Smooth muscle cell (in vitro differentiated cells): ENCODE measurements at regions not wholly inside any gene's neighbourhood (a gene's known extent, or its start where the extent isn't known, plus 50 kb on each side); places are given as distances from the start of the nearest gene placed in this dataset.

Source experiments
- DNase-seq: peaks from one replicate; lab custom pipeline; 2025; ENCODE audit not compliant: unreplicated experiment; lab: John Stamatoyannopoulos, UW
- H2AFZ ChIP-seq: fragments of 200-600 bp; sonication (generic); 2 replicates; pipeline ENCODE4 v1.6.0; 2016; ENCODE audit warnings: antibody characterized with exemption, low read depth, mild to moderate bottlenecking
- H3F3A ChIP-seq: fragments of 200-600 bp; sonication (generic); 2 replicates; pipeline ENCODE4 v1.6.0; 2017; ENCODE audit warnings: antibody characterized with exemption, low read depth
- H3K27ac ChIP-seq: fragments of 200-600 bp; sonication (generic); 2 replicates; pipeline ENCODE4 v1.5.1; 2016; ENCODE audit warnings: low read depth, mild to moderate bottlenecking
- H3K27me3 ChIP-seq: fragments of 200-600 bp; sonication (generic); 2 replicates; pipeline ENCODE4 v1.6.1; 2016; ENCODE audit warnings: low read depth, mild to moderate bottlenecking
- H3K36me3 ChIP-seq: fragments of 200-600 bp; sonication (generic); 2 replicates; pipeline ENCODE4 v1.5.1; 2016; ENCODE audit warnings: low read depth
- H3K4me1 ChIP-seq: fragments of 200-600 bp; sonication (generic); 2 replicates; pipeline ENCODE4 v1.5.1; 2016; ENCODE audit warnings: low read depth
- H3K4me2 ChIP-seq: fragments of 200-600 bp; sonication (generic); 2 replicates; pipeline ENCODE4 v1.6.0; 2016; ENCODE audit warnings: mild to moderate bottlenecking
- H3K4me3 ChIP-seq: fragments of 200-600 bp; sonication (generic); 2 replicates; pipeline ENCODE4 v1.5.1; 2016; ENCODE audit warnings: mild to moderate bottlenecking
- H3K79me2 ChIP-seq: fragments of 200-600 bp; sonication (generic); 2 replicates; pipeline ENCODE4 v1.6.0; 2016; ENCODE audit warnings: low read depth, mild to moderate bottlenecking
- H3K9ac ChIP-seq: fragments of 200-600 bp; sonication (generic); 2 replicates; pipeline ENCODE4 v1.6.0; 2016; ENCODE audit warnings: low read depth
- H3K9me3 ChIP-seq: fragments of 200-600 bp; sonication (generic); replicated peaks from 2 replicates; pipeline ENCODE4 v1.5.1; 2016; ENCODE audit warnings: low read depth
- H4K20me1 ChIP-seq: fragments of 200-600 bp; sonication (generic); 2 replicates; pipeline ENCODE4 v1.6.0; 2016; ENCODE audit warnings: low read depth
- WGBS: methylation state at CpG from one replicate; pipeline ENCODE4 v1.1.7; 2016; ENCODE audit warnings: low lambda C conversion rate; 5-methylcytosine and 5-hydroxymethylcytosine counted together
- TF ChIP-seq, protein P1 (sequence below): fragments of 200-600 bp; sonication (generic); IDR thresholded peaks from 2 replicates; pipeline ENCODE4 v1.5.1; 2017; ENCODE audit warnings: borderline replicate concordance, mild to moderate bottlenecking, antibody characterized with exemption; ENCODE audit not compliant: insufficient read depth, poor library complexity, severe bottlenecking

DNA sequence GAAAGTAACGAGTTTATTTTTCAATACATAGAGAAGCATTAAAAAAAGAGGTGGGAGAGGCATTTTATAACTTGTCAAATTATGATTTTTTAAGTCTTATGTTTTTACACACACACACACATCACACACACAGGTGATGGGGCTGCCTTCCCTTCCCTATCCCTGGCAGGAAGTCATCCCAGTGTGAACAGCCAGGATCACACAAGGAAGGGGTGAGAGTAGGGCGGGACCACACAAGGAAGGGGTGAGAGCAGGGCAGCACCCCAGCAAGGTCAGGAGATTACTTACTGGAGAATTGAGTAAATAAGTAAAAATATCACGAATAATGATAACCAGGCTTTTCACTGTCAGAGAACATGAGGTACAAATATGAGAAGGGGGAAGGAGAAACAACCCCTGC lies 372.6 kb downstream of the SEC23A start:
- H3K27ac ChIP-seq: no peak overlapping the region
- H3K36me3 ChIP-seq: no peaks in the 10 kb centered on the region
- no peak overlapping the region for H3K9ac ChIP-seq
- H3K27me3 ChIP-seq: no peaks in the 10 kb centered on the region
- H4K20me1 ChIP-seq: no peaks in the 10 kb centered on the region
- H3K4me2 ChIP-seq: no peak overlapping the region
- no peak for DNase-seq
- H3F3A ChIP-seq: no peaks in the 10 kb centered on the region
- H3K4me1 ChIP-seq: no peaks in the 10 kb centered on the region
- H2AFZ ChIP-seq: no peak overlapping the region
- TF ChIP-seq, protein P1, sequence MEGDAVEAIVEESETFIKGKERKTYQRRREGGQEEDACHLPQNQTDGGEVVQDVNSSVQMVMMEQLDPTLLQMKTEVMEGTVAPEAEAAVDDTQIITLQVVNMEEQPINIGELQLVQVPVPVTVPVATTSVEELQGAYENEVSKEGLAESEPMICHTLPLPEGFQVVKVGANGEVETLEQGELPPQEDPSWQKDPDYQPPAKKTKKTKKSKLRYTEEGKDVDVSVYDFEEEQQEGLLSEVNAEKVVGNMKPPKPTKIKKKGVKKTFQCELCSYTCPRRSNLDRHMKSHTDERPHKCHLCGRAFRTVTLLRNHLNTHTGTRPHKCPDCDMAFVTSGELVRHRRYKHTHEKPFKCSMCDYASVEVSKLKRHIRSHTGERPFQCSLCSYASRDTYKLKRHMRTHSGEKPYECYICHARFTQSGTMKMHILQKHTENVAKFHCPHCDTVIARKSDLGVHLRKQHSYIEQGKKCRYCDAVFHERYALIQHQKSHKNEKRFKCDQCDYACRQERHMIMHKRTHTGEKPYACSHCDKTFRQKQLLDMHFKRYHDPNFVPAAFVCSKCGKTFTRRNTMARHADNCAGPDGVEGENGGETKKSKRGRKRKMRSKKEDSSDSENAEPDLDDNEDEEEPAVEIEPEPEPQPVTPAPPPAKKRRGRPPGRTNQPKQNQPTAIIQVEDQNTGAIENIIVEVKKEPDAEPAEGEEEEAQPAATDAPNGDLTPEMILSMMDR: no peak
- H3K4me3 ChIP-seq: no peak overlapping the region
- H3K9me3 ChIP-seq: no peaks in the 10 kb centered on the region
- no peaks in the 10 kb centered on the region for H3K79me2 ChIP-seq
- WGBS: 82% methylated on average over 3 of the region's 3 CpGs

DNA sequence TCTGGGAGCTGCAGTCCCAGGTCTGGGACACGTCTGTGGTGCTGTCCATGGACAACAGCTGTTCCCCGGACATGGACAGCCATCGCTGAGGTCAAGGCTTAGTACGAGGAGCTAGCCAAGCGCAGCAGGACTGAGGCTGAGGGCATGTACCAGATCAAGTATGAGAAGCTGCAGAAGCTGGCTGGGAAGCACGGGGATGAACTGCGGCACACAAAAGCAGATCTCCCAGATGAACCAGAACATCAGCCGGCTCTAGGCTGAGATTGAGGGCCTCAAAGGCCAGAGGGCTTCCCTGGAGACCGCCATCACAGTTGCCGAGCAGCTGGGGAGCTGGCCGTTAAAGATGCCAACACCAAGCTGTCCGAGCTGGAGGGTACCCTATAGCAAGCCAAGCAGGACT lies 375.3 kb downstream of the SEC23A start:
- no peak overlapping the region for H2AFZ ChIP-seq
- no peaks in the 10 kb centered on the region for H3K79me2 ChIP-seq
- H3K36me3 ChIP-seq: no peaks in the 10 kb centered on the region
- H4K20me1 ChIP-seq: no peaks in the 10 kb centered on the region
- H3K9ac ChIP-seq: no peak overlapping the region
- H3K4me3 ChIP-seq: no peak overlapping the region
- H3K4me2 ChIP-seq: no peak overlapping the region
- no peak for DNase-seq
- no peaks in the 10 kb centered on the region for H3K9me3 ChIP-seq
- no peaks in the 10 kb centered on the region for H3F3A ChIP-seq
- TF ChIP-seq, protein P1: no peak
- no peaks in the 10 kb centered on the region for H3K27me3 ChIP-seq
- no peaks in the 10 kb centered on the region for H3K4me1 ChIP-seq
- H3K27ac ChIP-seq: no peak overlapping the region
- WGBS: 91% methylated on average over 12 of the region's 12 CpGs

DNA sequence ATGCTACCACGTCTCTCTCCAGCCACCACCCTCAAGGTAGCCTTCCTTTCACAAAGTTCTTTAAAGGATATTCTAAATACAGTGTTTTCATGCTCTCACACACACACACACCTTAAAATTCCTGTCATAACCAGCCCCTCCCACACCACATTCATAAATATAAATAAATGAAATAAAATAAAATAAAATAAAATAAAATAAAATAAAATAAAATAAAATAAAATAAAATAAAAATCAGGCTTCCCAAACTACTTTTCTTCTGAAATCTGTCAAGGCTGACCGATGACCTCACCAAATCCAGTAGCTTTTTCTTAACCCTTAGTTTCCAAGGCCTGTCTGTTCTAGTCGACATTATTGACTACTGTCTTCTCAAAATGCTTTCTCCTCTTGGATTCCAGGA lies 378.4 kb downstream of the SEC23A start:
- Histone ChIP-seq H3K4me3 (no peak overlapping the region), H3K4me2 (no peak overlapping the region), H3K4me1 (no peaks in the 10 kb centered on the region), H3K79me2 (no peaks in the 10 kb centered on the region), H4K20me1 (no peaks in the 10 kb centered on the region), H3K9ac (no peak overlapping the region), H3K9me3 (no peaks in the 10 kb centered on the region), H3K36me3 (no peaks in the 10 kb centered on the region), H3F3A (no peaks in the 10 kb centered on the region), H2AFZ (no peak overlapping the region), H3K27me3 (no peaks in the 10 kb centered on the region), H3K27ac (no peak overlapping the region)
- WGBS: 86% methylated on average over 3 of the region's 3 CpGs
- DNase-seq: no peak
- TF ChIP-seq, protein P1: no peak

DNA sequence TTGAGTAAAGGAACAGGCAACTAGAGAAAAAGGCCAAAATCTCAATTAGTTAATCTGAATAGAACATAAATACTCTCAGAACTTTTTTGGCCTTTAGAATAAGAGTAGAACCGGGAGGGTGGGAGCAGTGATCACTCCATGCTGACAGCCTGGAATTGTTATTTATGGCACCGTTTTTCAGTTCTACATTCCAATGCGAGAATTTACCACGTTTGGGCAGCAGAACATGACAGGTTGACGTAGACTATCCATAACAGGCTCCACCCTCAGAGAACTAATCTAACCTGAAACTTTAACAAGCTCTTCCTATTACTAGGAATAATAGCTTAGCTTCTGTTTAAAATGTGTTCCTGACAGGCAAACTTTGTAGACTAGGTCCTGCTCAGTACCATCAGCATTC lies 379.1 kb downstream of the SEC23A start:
- Histone ChIP-seq H3K27ac (no peak overlapping the region), H3K9me3 (no peaks in the 10 kb centered on the region), H3K27me3 (no peaks in the 10 kb centered on the region), H3K79me2 (no peaks in the 10 kb centered on the region), H3K36me3 (no peaks in the 10 kb centered on the region), H4K20me1 (no peaks in the 10 kb centered on the region), H3K9ac (no peak overlapping the region), H3K4me1 (no peaks in the 10 kb centered on the region), H2AFZ (no peak overlapping the region), H3F3A (no peaks in the 10 kb centered on the region), H3K4me3 (no peak overlapping the region), H3K4me2 (no peak overlapping the region)
- 43% methylated on average over 5 of the region's 5 CpGs for WGBS
- no peak for DNase-seq
- TF ChIP-seq, protein P1: no peak
